NAMALWA (cell line): ENCODE measurements at regions not wholly inside any gene's neighbourhood (a gene's known extent, or its start where the extent isn't known, plus 50 kb on each side); places are given as distances from the start of the nearest gene placed in this dataset.

Experiments used
- DNase-seq: peaks from one replicate; pipeline ENCODE4 v3.0.0-alpha.2; 2015; ENCODE audit warnings: low spot score

- no peak for DNase-seq
Measured at GRCh38 chr5:35363387-35363965, 133.2 kb upstream of the PRLR start.

GRCh38 chr5:35362772-35363171 lies 132.5 kb upstream of the PRLR start:
- no peak for DNase-seq

- no peak for DNase-seq
Measured at GRCh38 chr5:35360671-35361070, 130.4 kb upstream of the PRLR start.

- DNase-seq = no peak
Measured at GRCh38 chr5:35359859-35360258, 129.6 kb upstream of the PRLR start.

GRCh38 chr5:35357973-35358372 lies 127.7 kb upstream of the PRLR start:
- DNase-seq = no peak

GRCh38 chr5:35356725-35357124 lies 126.4 kb upstream of the PRLR start:
- no peak for DNase-seq

- DNase-seq = no peak
Measured at GRCh38 chr5:35354751-35355150, 124.5 kb upstream of the PRLR start.

- DNase-seq = no peak
Measured at GRCh38 chr5:35345222-35345621, 114.9 kb upstream of the PRLR start.

- DNase-seq = no peak
Measured at GRCh38 chr5:35342664-35343063, 112.4 kb upstream of the PRLR start.

GRCh38 chr5:35341189-35341588 lies 110.9 kb upstream of the PRLR start:
- DNase-seq = no peak

- DNase-seq = no peak
Measured at GRCh38 chr5:35339616-35340100, 109.4 kb upstream of the PRLR start.

GRCh38 chr5:35339006-35339405 lies 108.7 kb upstream of the PRLR start:
- DNase-seq = no peak

- no peak for DNase-seq
Measured at GRCh38 chr5:35338157-35338453, 107.8 kb upstream of the PRLR start.

GRCh38 chr5:35337340-35338156 lies 107.3 kb upstream of the PRLR start:
- no peak for DNase-seq

- no peak for DNase-seq
Measured at GRCh38 chr5:35336230-35336629, 105.9 kb upstream of the PRLR start.

- DNase-seq = no peak
Measured at GRCh38 chr5:35335752-35336151, 105.5 kb upstream of the PRLR start.

- no peak for DNase-seq
Measured at GRCh38 chr5:35333366-35333765, 103.1 kb upstream of the PRLR start.

GRCh38 chr5:35331956-35332950 lies 102.0 kb upstream of the PRLR start:
- no peak for DNase-seq

GRCh38 chr5:35325836-35326235 lies 95.5 kb upstream of the PRLR start:
- DNase-seq = no peak

GRCh38 chr5:35324679-35325078 lies 94.4 kb upstream of the PRLR start:
- DNase-seq = no peak

- no peak for DNase-seq
Measured at GRCh38 chr5:35324201-35324600, 93.9 kb upstream of the PRLR start.

- no peak for DNase-seq
Measured at GRCh38 chr5:35320029-35320428, 89.7 kb upstream of the PRLR start.
